Esophagus muscularis mucosa (tissue), 4 donors: ENCODE measurements at regions not wholly inside any gene's neighbourhood (a gene's known extent, or its start where the extent isn't known, plus 50 kb on each side); places are given as distances from the start of the nearest gene placed in this dataset.

ENCODE experiments used
- CTCF ChIP-seq, 3 experiments: fragments of 200-600 bp in 2 of 3; fragments of 450-650 bp in 1 of 3; sonication (generic) in 2 of 3; IDR thresholded peaks; one replicate each; pipeline ENCODE4 v1.5.1; 2017 to 2019; ENCODE audit warnings: antibody characterized with exemption in 3 of 3, mild to moderate bottlenecking in 2 of 3, moderate library complexity in 1 of 3
- EP300 ChIP-seq: sonication (generic); formaldehyde crosslinking; IDR thresholded peaks from one replicate; pipeline ENCODE4 v1.6.1; 2017; ENCODE audit warnings: antibody characterized with exemption
- POLR2AphosphoS5 ChIP-seq, 2 donors: sonication (generic); formaldehyde crosslinking; IDR thresholded peaks; one replicate each; pipeline ENCODE4 v1.6.1; 2017; ENCODE audit warnings: antibody characterized with exemption in 2 of 2

DNA sequence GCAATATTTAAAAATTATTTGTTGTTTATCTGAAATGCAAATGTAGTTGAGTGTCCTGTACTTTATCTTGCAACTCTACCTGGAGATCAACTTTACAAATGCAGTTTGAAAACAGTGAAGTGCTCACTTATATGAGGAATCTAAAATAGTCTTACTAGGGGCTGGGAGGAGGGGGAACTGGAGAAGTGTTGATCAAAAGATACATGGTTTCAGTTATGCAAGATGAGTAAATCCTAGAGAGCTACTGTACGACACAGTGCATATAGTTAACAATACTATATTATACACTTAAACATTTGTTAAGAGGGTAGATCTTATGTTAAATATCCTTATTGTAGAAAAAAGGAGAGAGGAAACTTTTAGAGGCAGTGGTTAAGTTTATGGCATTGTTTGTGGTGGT, 241.9 kb downstream of the BCL11A start:
- TF ChIP-seq POLR2AphosphoS5 (IDR thresholded peaks at IDR 0.05) (no peak), CTCF (IDR thresholded peaks at IDR 0.05) (no peak), EP300 (no peak)
